Lower leg skin (tissue), 4 donors: ENCODE measurements at regions not wholly inside any gene's neighbourhood (a gene's known extent, or its start where the extent isn't known, plus 50 kb on each side); places are given as distances from the start of the nearest gene placed in this dataset.

Experiments used
- DNase-seq, 2 donors: peaks; one replicate each; pipeline ENCODE4 v3.0.0-alpha.2; 2019; ENCODE audit warnings: low spot score in 2 of 2
- H3K4me3 ChIP-seq: fragments of 200-600 bp; sonication (generic); 2 replicates; pipeline ENCODE4 v1.5.1; 2017; ENCODE audit warnings: mild to moderate bottlenecking, low read depth; ENCODE audit not compliant: poor library complexity, severe bottlenecking
- POLR2A ChIP-seq, 2 donors: fragments of 450-650 bp; IDR thresholded peaks; one replicate each; pipeline ENCODE4 v1.6.1; 2016 to 2017; ENCODE audit warnings: antibody characterized with exemption in 2 of 2, mild to moderate bottlenecking in 1 of 2, moderate library complexity in 1 of 2
- WGBS, 2 donors: methylation state at CpG; one replicate each; pipeline ENCODE4 v1.1.5; 2018; 5-methylcytosine and 5-hydroxymethylcytosine counted together
- intact Hi-C: fragments of 100-400 bp; cut with DNase I; formaldehyde crosslinking; loops from one replicate; pipeline ENCODE4 v1.15.0; 2023; ENCODE audit warnings: low total_unique reads
- TF ChIP-seq, protein P1 (sequence below), 3 donors: fragments of 450-650 bp; IDR thresholded peaks; one replicate each; pipeline ENCODE4 v1.5.1; 2016; ENCODE audit warnings: antibody characterized with exemption in 3 of 3, mild to moderate bottlenecking in 3 of 3, moderate library complexity in 2 of 3

DNA sequence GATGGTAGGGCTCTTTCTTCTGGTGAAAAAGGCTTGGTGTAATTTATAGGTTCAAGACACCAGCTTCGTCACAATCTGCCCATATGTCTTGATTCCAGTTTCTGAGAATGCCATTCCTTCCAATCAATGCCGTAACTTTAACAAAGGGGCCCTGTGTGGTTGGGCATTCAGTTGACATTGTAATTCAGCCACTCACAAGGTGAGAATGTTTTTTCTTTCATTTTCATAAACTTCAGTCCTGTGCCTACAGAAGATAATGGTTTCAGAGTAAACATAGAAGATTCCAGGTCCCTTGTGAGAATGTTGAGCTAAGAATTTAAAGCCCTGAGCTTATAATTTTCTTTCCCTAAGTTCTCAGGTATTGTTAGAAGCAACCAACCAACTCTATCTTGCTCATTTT is 67.3 kb upstream of the AASS start:
- intact Hi-C loops: no loop called here
- WGBS, 2 donors: 84 to 86% methylated on average over 2 of the region's 2 CpGs
- no peak for DNase-seq
- TF ChIP-seq, protein P1, sequence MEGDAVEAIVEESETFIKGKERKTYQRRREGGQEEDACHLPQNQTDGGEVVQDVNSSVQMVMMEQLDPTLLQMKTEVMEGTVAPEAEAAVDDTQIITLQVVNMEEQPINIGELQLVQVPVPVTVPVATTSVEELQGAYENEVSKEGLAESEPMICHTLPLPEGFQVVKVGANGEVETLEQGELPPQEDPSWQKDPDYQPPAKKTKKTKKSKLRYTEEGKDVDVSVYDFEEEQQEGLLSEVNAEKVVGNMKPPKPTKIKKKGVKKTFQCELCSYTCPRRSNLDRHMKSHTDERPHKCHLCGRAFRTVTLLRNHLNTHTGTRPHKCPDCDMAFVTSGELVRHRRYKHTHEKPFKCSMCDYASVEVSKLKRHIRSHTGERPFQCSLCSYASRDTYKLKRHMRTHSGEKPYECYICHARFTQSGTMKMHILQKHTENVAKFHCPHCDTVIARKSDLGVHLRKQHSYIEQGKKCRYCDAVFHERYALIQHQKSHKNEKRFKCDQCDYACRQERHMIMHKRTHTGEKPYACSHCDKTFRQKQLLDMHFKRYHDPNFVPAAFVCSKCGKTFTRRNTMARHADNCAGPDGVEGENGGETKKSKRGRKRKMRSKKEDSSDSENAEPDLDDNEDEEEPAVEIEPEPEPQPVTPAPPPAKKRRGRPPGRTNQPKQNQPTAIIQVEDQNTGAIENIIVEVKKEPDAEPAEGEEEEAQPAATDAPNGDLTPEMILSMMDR (IDR thresholded peaks at IDR 0.05): no peak
- TF ChIP-seq POLR2A (IDR thresholded peaks at IDR 0.05): no peak
- no peak overlapping the region for H3K4me3 ChIP-seq

DNA sequence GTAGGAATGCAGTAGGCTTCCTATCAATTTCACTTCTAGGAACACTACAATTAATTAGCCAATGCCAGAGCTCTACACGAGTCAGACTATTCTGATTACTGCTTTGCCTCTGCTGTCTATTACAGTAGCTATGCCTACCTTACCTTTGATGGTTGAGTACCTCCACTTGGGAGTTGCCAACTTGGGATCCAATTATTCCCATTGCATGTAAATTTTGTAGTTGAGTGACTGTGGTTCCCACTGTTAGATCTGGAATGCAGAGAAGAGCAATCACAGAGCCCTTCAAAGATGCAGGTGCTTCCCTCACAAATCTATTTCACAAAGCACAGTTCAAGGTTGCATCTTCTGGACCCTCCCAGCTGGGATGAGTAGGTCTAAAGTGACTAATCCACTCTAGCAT is 62.9 kb upstream of the AASS start:
- intact Hi-C loops: no loop called here
- WGBS, 2 donors: 76 to 91% methylated on average over 1 of the region's 1 CpG
- DNase-seq: no peak
- TF ChIP-seq, protein P1 (IDR thresholded peaks at IDR 0.05): no peak
- TF ChIP-seq POLR2A (IDR thresholded peaks at IDR 0.05): no peak
- no peak overlapping the region for H3K4me3 ChIP-seq

DNA sequence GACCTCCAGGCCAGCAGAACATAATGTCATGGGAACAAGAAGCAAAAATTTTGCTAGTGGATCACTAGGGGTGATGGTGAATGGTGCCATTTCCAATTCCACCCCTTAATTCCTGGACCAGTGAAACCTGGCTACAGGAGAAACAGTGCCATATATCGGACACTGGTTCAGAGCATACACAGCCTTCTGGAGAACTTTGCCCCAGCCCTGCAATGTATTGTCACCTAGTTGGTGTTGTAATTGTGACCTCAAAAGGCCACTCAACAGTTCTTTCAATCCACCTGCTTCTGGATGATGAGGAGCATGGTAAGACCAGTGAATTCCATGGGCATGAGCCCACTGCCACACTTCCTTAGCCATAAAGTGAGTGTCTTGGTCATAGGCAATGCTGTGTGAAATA is 59.8 kb upstream of the AASS start:
- no peak overlapping the region for H3K4me3 ChIP-seq
- 94 to 100% methylated on average over 1 of the region's 1 CpG for WGBS, 2 donors
- intact Hi-C loops: no loop called here
- DNase-seq: no peak
- TF ChIP-seq, protein P1 (IDR thresholded peaks at IDR 0.05): no peak
- no peak for TF ChIP-seq POLR2A (IDR thresholded peaks at IDR 0.05)

DNA sequence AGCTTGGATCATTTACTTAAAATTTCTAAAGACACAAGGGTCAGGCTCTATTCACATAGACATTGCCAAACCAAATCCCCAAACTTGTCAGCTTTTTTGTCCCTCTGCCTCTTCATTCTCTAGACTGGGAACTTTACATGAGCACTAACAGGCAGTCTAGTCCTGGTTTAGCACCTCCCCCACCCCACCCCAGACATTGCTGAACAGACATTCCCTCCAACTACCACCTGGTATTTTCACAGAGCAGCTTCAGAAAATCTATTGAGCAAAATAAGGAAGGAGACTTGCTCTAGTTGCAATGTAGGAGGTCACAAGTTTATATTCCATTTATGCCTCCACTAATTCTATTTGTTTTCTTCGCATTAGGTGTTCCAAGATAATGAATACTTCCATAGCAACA is 56.8 kb upstream of the AASS start:
- DNase-seq: no peak
- H3K4me3 ChIP-seq: no peak overlapping the region
- WGBS, 2 donors: 76 to 98% methylated on average over 1 of the region's 1 CpG
- TF ChIP-seq, protein P1 (IDR thresholded peaks at IDR 0.05): no peak
- no peak for TF ChIP-seq POLR2A (IDR thresholded peaks at IDR 0.05)
- intact Hi-C loops: no loop called here

DNA sequence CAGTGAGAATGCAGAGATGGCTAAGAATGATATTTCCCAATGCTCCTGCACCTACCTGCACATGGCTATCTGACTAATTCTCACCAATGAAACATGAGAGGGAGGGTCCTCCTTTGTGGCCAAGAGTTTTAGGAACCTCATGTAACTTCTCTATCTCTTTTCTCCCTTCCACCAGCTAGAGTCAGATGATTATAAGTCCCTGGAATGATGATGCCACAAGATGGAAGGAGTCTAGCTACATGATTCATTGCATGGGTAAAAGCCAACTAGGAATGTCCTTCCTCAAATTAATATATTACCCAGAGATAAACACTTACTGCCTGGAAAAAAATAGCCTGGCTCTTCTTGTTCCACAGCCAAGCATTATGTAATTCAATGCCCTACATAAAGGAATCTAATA is 55.1 kb upstream of the AASS start:
- DNase-seq: no peak
- no peak for TF ChIP-seq POLR2A (IDR thresholded peaks at IDR 0.05)
- TF ChIP-seq, protein P1 (IDR thresholded peaks at IDR 0.05): no peak
- no peak overlapping the region for H3K4me3 ChIP-seq
- intact Hi-C loops: no loop called here

DNA sequence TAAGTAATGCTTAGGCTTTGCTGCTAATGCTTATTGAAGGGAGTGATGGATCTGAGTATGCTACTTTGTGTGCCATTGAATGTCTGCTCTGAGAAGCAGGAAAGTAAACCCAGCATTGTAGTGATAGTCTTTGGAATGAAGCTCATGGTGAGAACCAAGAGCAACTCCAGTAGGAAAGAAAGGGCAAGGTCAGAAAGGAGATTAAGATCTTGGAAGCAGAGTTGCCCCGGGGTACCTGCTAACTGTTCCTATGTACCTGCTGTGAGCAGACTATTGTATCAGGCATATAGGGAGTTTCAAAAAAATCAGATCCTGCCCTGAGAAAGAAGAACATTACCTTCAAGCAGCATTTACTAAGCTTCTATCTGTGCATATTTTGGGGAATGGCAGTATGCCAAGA is 54.5 kb upstream of the AASS start:
- no peak for DNase-seq
- no peak for TF ChIP-seq POLR2A (IDR thresholded peaks at IDR 0.05)
- TF ChIP-seq, protein P1 (IDR thresholded peaks at IDR 0.05): no peak
- intact Hi-C loops: no loop called here
- 83 to 86% methylated on average over 1 of the region's 1 CpG for WGBS, 2 donors
- no peak overlapping the region for H3K4me3 ChIP-seq
